Adrenal gland (tissue), 9 donors: ENCODE measurements at regions not wholly inside any gene's neighbourhood (a gene's known extent, or its start where the extent isn't known, plus 50 kb on each side); places are given as distances from the start of the nearest gene placed in this dataset.
A peak's percentile ranks its signal among the peaks of the same experiment; 100 is the strongest.

ENCODE experiments used
- DNase-seq, 7 donors: peaks; one replicate each; pipeline ENCODE4 v3.0.0-alpha.2; 2019 to 2020
- H3K27ac ChIP-seq, 5 donors: fragments of 200-600 bp; sonication (generic) in 4 of 5; 1 replicate in 3 of 5; 2 replicates in 2 of 5; pipeline versions ENCODE4 v1.5.1 to v1.8.0; 2016 to 2020; ENCODE audit warnings: mild to moderate bottlenecking in 1 of 5
- H3K27me3 ChIP-seq: fragments of 200-600 bp; 2 replicates; pipeline ENCODE4 v1.8.0; 2021
- H3K36me3 ChIP-seq, 2 donors: fragments of 200-600 bp; replicated peaks in 1 of 2; 1 replicate in 1 of 2; 2 replicates in 1 of 2; pipeline versions ENCODE4 v1.5.1 to v1.8.0; 2018 to 2022
- H3K4me1 ChIP-seq, 2 donors: fragments of 200-600 bp; replicated peaks in 1 of 2; 1 replicate in 1 of 2; 2 replicates in 1 of 2; pipeline versions ENCODE4 v1.5.1 to v1.8.0; 2018 to 2021
- H3K4me3 ChIP-seq, 4 donors: fragments of 200-600 bp; sonication (generic) in 3 of 4; one replicate each; pipeline ENCODE4 v1.5.1; 2016 to 2018
- H3K9me3 ChIP-seq, 3 donors: fragments of 200-600 bp; sonication (generic) in 1 of 3; replicated peaks in 1 of 3; 1 replicate in 2 of 3; 2 replicates in 1 of 3; pipeline versions ENCODE4 v1.5.1 to v1.8.0; 2016 to 2021
- POLR2A ChIP-seq, 2 donors: fragments of 450-650 bp; IDR thresholded peaks; one replicate each; pipeline ENCODE4 v1.6.1; 2017; ENCODE audit warnings: antibody characterized with exemption in 2 of 2, mild to moderate bottlenecking in 2 of 2, moderate library complexity in 1 of 2
- WGBS, 4 donors: extraction: QIAGEN DNeasy Blood & Tissue Kit in 2 of 4; methylation state at CpG; one replicate each; pipeline versions ENCODE4 v1.1.5 to v1.1.7; 2013 to 2017; 5-methylcytosine and 5-hydroxymethylcytosine counted together
- intact Hi-C, 2 donors: fragments of 100-400 bp; cut with DNase I; formaldehyde crosslinking; loops; one replicate each; pipeline versions ENCODE4 v1.14.1 to v1.15.0; 2022 to 2023
- TF ChIP-seq, protein P1 (sequence below), 6 experiments: fragments of 450-650 bp in 4 of 6; fragments of 200-600 bp in 2 of 6; sonication (generic) in 1 of 6; IDR thresholded peaks; 1 replicate in 5 of 6; 2 replicates in 1 of 6; pipeline versions ENCODE4 v1.5.1 to v1.8.0; 2016 to 2021; ENCODE audit warnings: antibody characterized with exemption in 6 of 6, mild to moderate bottlenecking in 2 of 6, moderate library complexity in 1 of 6
- donor health status: healthy with polysubstance abuse.
- donor health status: Bipolar disorder and iron deficiency.
- donor health status: DM: yes; HTN: yes; CAD: no.
- donor health status: DM: no; HTN: no; CAD: no.
- donor health status: DM: no; HTN: no; CAD: no.

- Histone ChIP-seq H3K4me1 (no peaks in the 10 kb centered on the region), H3K27ac (no peak overlapping the region), H3K9me3 (no peaks in the 10 kb centered on the region), H3K4me3 (no peak overlapping the region), H3K27me3 (peaks cover 2% of the 10 kb centered on the region), H3K36me3 (no peaks in the 10 kb centered on the region)
- 25 to 43% (median 37%) methylated on average over 1 of the region's 1 CpG for WGBS, 4 donors
- no peak for DNase-seq
- intact Hi-C loops, result no loop called here
- TF ChIP-seq POLR2A (IDR thresholded peaks at IDR 0.05), result no peak
- TF ChIP-seq, protein P1, sequence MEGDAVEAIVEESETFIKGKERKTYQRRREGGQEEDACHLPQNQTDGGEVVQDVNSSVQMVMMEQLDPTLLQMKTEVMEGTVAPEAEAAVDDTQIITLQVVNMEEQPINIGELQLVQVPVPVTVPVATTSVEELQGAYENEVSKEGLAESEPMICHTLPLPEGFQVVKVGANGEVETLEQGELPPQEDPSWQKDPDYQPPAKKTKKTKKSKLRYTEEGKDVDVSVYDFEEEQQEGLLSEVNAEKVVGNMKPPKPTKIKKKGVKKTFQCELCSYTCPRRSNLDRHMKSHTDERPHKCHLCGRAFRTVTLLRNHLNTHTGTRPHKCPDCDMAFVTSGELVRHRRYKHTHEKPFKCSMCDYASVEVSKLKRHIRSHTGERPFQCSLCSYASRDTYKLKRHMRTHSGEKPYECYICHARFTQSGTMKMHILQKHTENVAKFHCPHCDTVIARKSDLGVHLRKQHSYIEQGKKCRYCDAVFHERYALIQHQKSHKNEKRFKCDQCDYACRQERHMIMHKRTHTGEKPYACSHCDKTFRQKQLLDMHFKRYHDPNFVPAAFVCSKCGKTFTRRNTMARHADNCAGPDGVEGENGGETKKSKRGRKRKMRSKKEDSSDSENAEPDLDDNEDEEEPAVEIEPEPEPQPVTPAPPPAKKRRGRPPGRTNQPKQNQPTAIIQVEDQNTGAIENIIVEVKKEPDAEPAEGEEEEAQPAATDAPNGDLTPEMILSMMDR (IDR thresholded peaks at IDR 0.05), result no peak
Measured at GRCh38 chrX:97740886-97741285, 857.2 kb downstream of the RPA4 start.

GRCh38 chrX:97743014-97743413 lies 859.3 kb downstream of the RPA4 start:
- intact Hi-C loops, result no loop called here
- 68 to 82% (median 75%) methylated on average over 3 of the region's 3 CpGs; no CpG with 5 or more reads in 1 of the 4 donors for WGBS, 4 donors
- no peaks in the 10 kb centered on the region for H3K4me1 ChIP-seq
- no peak overlapping the region for H3K27ac ChIP-seq
- DNase-seq, result peak in 1 of 7 donors; percentile 1
- H3K27me3 ChIP-seq, result peaks cover 14% of the 10 kb centered on the region
- no peaks in the 10 kb centered on the region for H3K9me3 ChIP-seq
- H3K4me3 ChIP-seq, result no peak overlapping the region
- no peak for TF ChIP-seq POLR2A (IDR thresholded peaks at IDR 0.05)
- TF ChIP-seq, protein P1 (IDR thresholded peaks at IDR 0.05), result peak in 1 of 6 experiments; percentile 12
- H3K36me3 ChIP-seq, result no peaks in the 10 kb centered on the region

DNA sequence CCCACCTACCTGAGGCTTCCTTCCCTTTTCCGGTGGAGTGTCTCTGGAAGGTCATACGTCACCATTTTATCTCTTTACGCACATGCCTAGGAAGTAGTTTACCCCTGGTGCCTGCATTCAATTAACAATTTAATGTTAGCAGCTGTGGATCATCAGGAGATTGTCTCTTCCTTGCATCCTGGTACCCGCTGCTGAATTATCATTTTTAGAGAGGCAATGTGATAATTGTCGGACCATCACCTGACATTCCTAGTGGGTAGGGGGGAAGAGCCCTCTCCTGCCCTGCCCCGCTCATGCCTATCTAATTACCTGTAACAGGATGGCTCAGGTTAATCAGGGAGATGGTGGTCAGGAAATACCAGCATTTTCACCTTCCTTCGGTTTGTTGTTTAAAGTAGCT lies 863.6 kb downstream of the RPA4 start:
- no peaks in the 10 kb centered on the region for H3K4me1 ChIP-seq
- 64 to 77% (median 71%) methylated on average over 5 to 7 of the region's 7 CpGs for WGBS, 4 donors
- H3K36me3 ChIP-seq, result no peaks in the 10 kb centered on the region
- H3K9me3 ChIP-seq, result no peaks in the 10 kb centered on the region
- DNase-seq, result no peak
- H3K27ac ChIP-seq, result no peak overlapping the region
- peaks cover 14% of the 10 kb centered on the region for H3K27me3 ChIP-seq
- H3K4me3 ChIP-seq, result no peak overlapping the region
- intact Hi-C loops, result no loop called here
- no peak for TF ChIP-seq POLR2A (IDR thresholded peaks at IDR 0.05)
- TF ChIP-seq, protein P1 (IDR thresholded peaks at IDR 0.05), result no peak

GRCh38 chrX:97751016-97751415 lies 867.3 kb downstream of the RPA4 start:
- DNase-seq, result no peak
- intact Hi-C loops, result no loop called here
- WGBS, 4 donors, result 63 to 66% (median 65%) methylated on average over 4 of the region's 4 CpGs

More at GRCh38 chrX:97751016-97751415, 867.3 kb downstream of the RPA4 start:
- H3K27ac ChIP-seq, result no peak overlapping the region
- no peaks in the 10 kb centered on the region for H3K4me1 ChIP-seq
- peaks cover 20% of the 10 kb centered on the region for H3K27me3 ChIP-seq
- H3K9me3 ChIP-seq, result no peaks in the 10 kb centered on the region
- TF ChIP-seq, protein P1 (IDR thresholded peaks at IDR 0.05), result no peak
- TF ChIP-seq POLR2A (IDR thresholded peaks at IDR 0.05), result no peak
- H3K36me3 ChIP-seq, result no peaks in the 10 kb centered on the region
- no peak overlapping the region for H3K4me3 ChIP-seq
